CD4-positive, alpha-beta T cell treated with Interleukin-6 at 100 ng/mL for 8 hours (primary cell): ENCODE measurements at regions not wholly inside any gene's neighbourhood (a gene's known extent, or its start where the extent isn't known, plus 50 kb on each side); places are given as distances from the start of the nearest gene placed in this dataset.
"Not testable (repeated sequence)": the region's sequence is repeated elsewhere in the genome, so short reads cannot be mapped to it uniquely, and the experiment has no call there.

Experiments
- DNase-seq: peaks from one replicate; pipeline ENCODE4 v3.0.0-alpha.2; 2020; ENCODE audit warnings: mixed read lengths, low spot score

- no peak for DNase-seq
These were observed 57.9 kb upstream of the ST3GAL6 start for GRCh38 chr3:98705212-98705611.

GRCh38 chr3:98705694-98706093 lies 57.4 kb upstream of the ST3GAL6 start:
- no peak for DNase-seq

DNA sequence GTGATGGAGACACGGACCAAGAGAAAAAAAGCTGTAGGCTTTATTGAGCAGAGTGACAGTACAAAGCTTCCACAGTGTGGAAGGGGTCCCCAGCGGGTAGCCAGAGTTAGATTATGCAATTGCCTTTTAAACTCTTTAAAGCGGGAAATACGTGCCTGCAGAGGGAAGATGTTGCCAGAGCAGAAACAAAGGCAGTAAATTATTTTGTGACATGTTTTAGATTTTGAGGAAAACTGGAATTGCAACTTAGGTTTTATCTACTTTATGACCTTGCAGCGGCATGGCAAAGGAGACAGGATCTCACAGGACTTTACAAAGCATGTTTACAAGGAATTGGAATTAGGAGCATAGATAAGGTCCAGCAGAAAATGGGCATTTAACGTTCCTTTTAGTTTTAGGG lies 54.5 kb upstream of the ST3GAL6 start:
- DNase-seq = not testable (repeated sequence)

DNA sequence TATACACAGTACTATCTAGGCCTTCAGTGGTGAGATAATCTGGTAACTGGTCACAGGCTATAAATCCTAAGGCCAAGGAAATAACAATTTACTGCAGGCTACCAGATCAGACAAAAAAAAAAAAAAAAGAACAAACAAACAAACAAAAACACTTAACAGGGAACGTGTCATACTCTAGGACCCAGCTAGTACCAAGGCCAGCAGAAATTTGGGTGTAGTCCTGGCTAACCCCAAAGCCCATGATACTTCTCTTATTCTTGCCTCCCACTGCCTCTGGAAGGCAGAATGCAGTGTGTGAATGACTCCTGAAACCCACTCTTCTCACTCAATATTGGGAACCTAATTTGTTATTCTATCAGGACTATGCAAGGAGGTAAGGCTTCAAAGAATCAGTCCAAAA lies 53.7 kb upstream of the ST3GAL6 start:
- DNase-seq = no peak

DNA sequence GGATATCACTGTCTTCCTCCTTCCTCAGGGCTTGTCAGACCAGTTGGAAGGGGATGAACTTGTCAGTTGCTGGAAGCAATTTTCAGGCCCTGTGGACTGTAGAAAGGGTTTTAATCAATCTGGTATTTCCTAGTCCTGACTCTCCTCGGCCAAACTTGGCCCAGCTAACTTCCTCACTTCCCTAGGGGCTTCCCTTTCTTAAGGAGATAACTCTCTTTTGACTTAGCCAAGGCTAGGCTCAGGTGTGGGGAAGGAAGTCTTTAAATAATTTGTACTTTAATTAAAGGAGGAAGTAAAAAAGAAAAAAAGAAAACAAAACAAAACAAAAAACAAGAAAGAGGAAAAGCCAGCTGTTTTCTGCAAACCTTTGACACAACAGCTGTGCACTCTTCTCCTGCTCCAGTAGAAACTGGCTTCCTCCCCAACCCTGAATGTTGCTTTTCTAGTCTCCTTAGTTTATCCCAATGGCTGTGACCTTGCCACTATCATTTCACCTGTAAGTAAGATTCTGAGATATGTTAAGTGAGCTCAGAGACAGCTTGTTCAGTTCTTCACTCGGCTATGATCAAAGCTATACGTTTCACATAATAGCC lies 53.0 kb upstream of the ST3GAL6 start:
- DNase-seq = no peak

- DNase-seq = no peak
These were observed 51.7 kb upstream of the ST3GAL6 start for GRCh38 chr3:98711426-98711825.

DNA sequence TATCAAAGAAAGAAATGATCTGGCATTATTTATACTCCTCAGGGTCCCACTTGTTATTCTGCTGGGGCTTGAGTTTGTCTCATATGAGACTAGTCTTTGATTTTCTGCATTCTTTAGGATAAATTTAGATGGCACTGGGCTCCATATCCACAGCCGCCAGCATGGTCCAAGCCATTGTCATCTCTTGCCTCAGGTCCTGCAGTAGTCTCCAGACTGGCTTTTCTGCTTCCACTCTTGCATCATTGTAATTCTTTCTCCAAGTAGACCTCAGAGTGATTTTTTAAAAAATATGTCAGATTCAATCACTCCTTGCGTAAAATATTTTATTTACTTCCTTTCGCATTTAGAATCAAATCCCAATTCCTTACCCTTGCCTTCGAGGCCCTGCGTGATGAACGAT lies 50.4 kb upstream of the ST3GAL6 start:
- DNase-seq = no peak

DNA sequence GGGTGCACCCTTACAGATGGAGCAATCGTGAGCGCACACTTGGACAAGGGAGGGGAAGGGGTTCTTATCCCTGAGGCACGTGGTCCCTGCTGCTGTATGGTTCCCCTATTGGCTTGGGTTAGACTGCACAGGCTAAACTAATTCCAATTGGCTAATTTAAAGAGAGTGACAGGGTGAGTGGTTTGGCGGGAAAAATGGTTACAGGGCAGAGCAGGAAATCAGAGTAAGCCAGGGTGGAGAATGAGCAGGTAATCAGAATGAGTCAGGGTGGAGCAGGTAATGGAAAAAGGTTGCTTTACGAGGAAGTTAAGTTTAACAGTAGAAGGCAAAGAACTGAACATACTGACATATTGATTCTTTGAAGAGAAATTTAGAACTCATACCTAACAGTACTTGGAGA lies 49.8 kb upstream of the ST3GAL6 start:
- not testable (repeated sequence) for DNase-seq
